Activated CD4-positive, alpha-beta T cell treated with anti-CD3 and anti-CD28 coated beads, Interleukin-2, amount 10 ng/mL, durations not matched to agents 24 days and 14 days (primary cell): ENCODE measurements at regions not wholly inside any gene's neighbourhood (a gene's known extent, or its start where the extent isn't known, plus 50 kb on each side); places are given as distances from the start of the nearest gene placed in this dataset.

Source experiments
- DNase-seq: peaks from one replicate; pipeline ENCODE4 v3.0.0; 2022
- H3K27ac Mint-ChIP-seq: one replicate; pipeline ENCODE4 v1.8.0; 2022; ENCODE audit warnings: mild to moderate bottlenecking, mixed read lengths
- H3K27me3 Mint-ChIP-seq: one replicate; pipeline ENCODE4 v1.8.0; 2022; ENCODE audit warnings: mixed read lengths
- H3K36me3 Mint-ChIP-seq: one replicate; pipeline ENCODE4 v1.8.0; 2022; ENCODE audit warnings: low read depth, mild to moderate bottlenecking, mixed read lengths
- H3K4me1 Mint-ChIP-seq: one replicate; pipeline ENCODE4 v1.8.0; 2021; ENCODE audit warnings: mixed read lengths
- H3K4me3 Mint-ChIP-seq: one replicate; pipeline ENCODE4 v1.8.0; 2022; ENCODE audit warnings: mild to moderate bottlenecking, moderate library complexity, mixed read lengths
- H3K9me3 Mint-ChIP-seq: one replicate; pipeline ENCODE4 v1.8.0; 2021; ENCODE audit warnings: mixed read lengths
- intact Hi-C: fragments of 100-400 bp; cut with micrococcal nuclease; formaldehyde crosslinking; loops from one replicate; pipeline ENCODE4 v1.15.1; 2023

GRCh38 chr4:85067342-85067741 lies 100.9 kb upstream of the WDFY3 start:
- H3K9me3 Mint-ChIP-seq: no peaks in the 10 kb centered on the region
- no peak overlapping the region for H3K27ac Mint-ChIP-seq

DNA sequence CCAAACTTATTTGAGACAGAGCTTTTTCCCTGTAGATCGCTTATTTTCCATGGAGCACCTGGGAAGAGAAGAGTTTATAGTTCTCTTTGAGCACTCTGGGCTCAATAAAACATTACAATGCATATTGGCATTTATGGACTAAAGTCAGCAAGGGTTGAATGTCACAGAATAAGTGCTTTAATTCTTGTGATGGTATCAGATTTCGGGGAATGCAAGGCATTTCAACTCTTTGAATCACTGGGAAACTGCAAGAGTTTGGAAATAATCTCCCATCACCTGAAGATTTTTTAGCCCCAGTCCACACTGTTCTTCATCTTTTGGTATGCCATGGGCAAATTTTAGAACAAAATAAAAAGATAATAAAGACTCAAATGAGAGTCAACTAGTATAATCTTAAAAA lies 111.5 kb upstream of the WDFY3 start:
- DNase-seq: no peak
- no peaks in the 10 kb centered on the region for H3K9me3 Mint-ChIP-seq
- no peaks in the 10 kb centered on the region for H3K4me1 Mint-ChIP-seq
- H3K27ac Mint-ChIP-seq: no peak overlapping the region
- H3K36me3 Mint-ChIP-seq: no peaks in the 10 kb centered on the region
- intact Hi-C loops: no loop called here
- no peaks in the 10 kb centered on the region for H3K27me3 Mint-ChIP-seq
- H3K4me3 Mint-ChIP-seq: no peak overlapping the region

More at GRCh38 chr4:85067342-85067741, 100.9 kb upstream of the WDFY3 start:
- no peak for DNase-seq
- intact Hi-C loops: no loop called here
- Mint-ChIP-seq H3K27me3 (no peaks in the 10 kb centered on the region), H3K4me1 (no peaks in the 10 kb centered on the region), H3K36me3 (no peaks in the 10 kb centered on the region), H3K4me3 (no peak overlapping the region)

DNA sequence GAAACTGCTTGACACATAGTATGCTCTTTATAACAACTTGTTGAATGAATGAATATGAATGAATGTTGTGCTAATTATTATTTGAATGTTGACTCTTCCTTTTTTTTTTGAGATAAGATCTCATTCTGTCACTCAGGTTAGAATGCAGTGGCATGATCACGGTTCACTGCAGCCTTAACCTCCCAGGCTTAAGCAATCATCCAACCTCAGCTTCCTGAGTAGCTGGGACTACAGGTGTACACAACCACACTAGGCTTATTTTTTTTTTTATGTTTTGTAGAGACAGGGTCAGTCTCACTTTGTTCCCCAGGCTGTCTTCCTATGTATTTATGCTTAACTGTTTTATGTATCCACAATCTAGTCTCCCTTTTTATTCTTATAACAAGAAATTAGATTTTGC lies 114.7 kb upstream of the WDFY3 start:
- no peak for DNase-seq
- Mint-ChIP-seq H3K36me3 (no peaks in the 10 kb centered on the region), H3K27ac (no peak overlapping the region), H3K27me3 (no peaks in the 10 kb centered on the region), H3K9me3 (no peaks in the 10 kb centered on the region), H3K4me3 (no peak overlapping the region), H3K4me1 (no peaks in the 10 kb centered on the region)
- intact Hi-C loops: loop anchor here (5.0 kb wide), 1 partner anchor 666 kb away; no protein-coding TSS in a partner anchor

DNA sequence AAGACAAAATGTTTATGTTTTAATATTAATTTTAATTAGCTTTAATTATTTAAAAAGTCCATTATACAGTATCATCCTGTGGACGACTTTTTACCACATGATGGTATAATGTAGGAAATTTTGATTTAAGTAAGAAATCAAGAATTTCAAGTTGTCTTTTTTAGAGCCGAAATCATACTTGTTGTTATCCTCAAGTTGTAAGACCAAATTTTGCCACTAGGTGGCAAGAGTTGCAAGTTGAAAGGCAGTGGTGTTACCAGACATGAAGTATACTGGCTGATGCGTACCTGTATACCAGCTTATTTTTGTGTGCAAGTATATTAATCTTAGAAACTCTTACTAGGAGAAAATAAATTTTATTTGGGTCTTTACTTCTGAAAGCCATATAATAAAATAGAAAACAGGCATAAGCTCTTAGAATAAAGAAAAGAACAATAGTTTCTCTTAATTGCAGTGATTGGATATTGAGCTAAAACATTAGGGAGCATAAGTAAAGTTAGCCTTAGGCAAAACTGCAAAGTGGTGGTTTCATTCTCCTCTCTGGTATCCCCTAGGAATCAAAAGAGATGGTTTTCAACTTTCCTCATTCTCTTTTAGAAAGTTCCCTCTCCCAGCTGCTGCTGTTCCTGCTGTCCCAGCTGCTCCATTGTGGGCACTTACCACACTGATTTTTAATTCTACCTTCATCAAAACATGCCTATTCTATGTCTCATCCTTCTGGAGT lies 118.0 kb upstream of the WDFY3 start:
- no peaks in the 10 kb centered on the region for H3K36me3 Mint-ChIP-seq
- H3K9me3 Mint-ChIP-seq: no peaks in the 10 kb centered on the region
- no peaks in the 10 kb centered on the region for H3K4me1 Mint-ChIP-seq
- intact Hi-C loops: loop anchor here (5.0 kb wide), 1 partner anchor 663 kb away; no protein-coding TSS in a partner anchor
- H3K27ac Mint-ChIP-seq: no peak overlapping the region
- H3K4me3 Mint-ChIP-seq: no peak overlapping the region
- DNase-seq: peak; percentile 77
- H3K27me3 Mint-ChIP-seq: no peaks in the 10 kb centered on the region

- Mint-ChIP-seq H3K36me3 (no peaks in the 10 kb centered on the region), H3K4me1 (no peaks in the 10 kb centered on the region), H3K27me3 (no peaks in the 10 kb centered on the region), H3K27ac (no peak overlapping the region), H3K9me3 (no peaks in the 10 kb centered on the region), H3K4me3 (no peak overlapping the region)
- intact Hi-C loops: no loop called here
- no peak for DNase-seq
Observed at GRCh38 chr4:85086721-85087120, 120.2 kb upstream of the WDFY3 start.

DNA sequence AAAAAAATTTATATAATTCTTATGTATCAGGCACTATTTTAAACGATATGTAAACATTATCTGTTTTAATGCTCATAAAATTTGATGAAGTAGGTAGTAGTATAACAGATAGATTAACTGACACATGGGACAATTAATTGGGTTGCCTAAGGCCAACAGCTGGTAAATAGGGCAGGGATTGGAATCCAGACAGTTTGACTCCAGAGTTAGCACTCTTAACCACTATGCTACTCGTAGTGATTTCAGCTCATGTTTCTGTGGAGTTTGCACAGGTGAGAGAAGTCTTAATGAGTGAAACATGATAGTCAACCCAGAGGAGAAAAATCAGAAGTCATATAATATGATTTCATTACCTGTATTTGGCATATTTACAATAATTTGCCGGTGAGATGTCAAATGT lies 126.0 kb upstream of the WDFY3 start:
- Mint-ChIP-seq H3K27me3 (no peaks in the 10 kb centered on the region), H3K36me3 (no peaks in the 10 kb centered on the region), H3K4me1 (no peaks in the 10 kb centered on the region), H3K4me3 (no peak overlapping the region), H3K27ac (no peak overlapping the region), H3K9me3 (peaks cover 2% of the 10 kb centered on the region)
- intact Hi-C loops: no loop called here
- DNase-seq: no peak

DNA sequence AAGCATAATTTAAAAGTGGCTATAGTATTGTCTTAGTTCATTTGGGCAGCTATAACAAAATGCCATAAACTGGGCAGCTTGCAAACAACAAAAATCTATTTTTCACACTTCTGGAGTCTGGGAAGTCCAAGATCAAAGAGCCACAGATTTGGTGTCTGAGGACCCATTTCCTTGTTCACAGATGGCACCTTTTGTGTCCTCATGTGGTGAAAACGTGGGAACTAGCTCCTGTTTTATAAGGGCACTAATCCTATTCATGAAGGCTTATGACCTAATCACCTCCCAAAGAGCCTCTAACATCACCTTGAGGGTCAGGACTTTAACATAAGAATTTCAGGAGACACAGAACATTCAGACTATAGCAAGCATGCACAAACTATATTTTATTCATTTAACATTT lies 126.5 kb upstream of the WDFY3 start:
- Mint-ChIP-seq H3K4me1 (no peaks in the 10 kb centered on the region), H3K36me3 (no peaks in the 10 kb centered on the region), H3K4me3 (no peak overlapping the region), H3K27me3 (no peaks in the 10 kb centered on the region), H3K9me3 (peaks cover 3% of the 10 kb centered on the region), H3K27ac (no peak overlapping the region)
- intact Hi-C loops: no loop called here
- no peak for DNase-seq

DNA sequence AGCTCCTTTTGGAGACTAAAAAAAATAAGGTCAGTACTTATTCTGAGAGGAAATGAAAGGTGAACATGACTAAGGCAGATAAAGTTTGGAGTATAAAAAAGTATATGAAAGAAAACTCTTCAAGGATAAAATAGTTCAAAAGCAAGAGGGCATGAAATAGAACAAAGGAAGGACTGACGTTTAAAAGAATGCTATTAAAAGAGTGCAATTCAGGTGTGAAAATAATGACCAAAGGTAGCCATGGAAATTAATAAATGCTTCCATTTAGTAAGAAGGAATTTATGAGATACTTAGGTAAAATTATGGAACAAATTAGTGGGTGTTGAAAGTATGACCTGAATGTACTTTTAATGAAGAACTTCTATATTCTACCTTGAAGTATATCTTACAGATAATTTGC lies 128.2 kb upstream of the WDFY3 start:
- intact Hi-C loops: no loop called here
- no peaks in the 10 kb centered on the region for H3K27me3 Mint-ChIP-seq
- H3K4me1 Mint-ChIP-seq: no peaks in the 10 kb centered on the region
- H3K4me3 Mint-ChIP-seq: no peak overlapping the region
- no peak overlapping the region for H3K27ac Mint-ChIP-seq
- peaks cover 3% of the 10 kb centered on the region for H3K9me3 Mint-ChIP-seq
- H3K36me3 Mint-ChIP-seq: no peaks in the 10 kb centered on the region
- no peak for DNase-seq

GRCh38 chr4:85102606-85103005 lies 136.1 kb upstream of the WDFY3 start:
- H3K36me3 Mint-ChIP-seq: no peaks in the 10 kb centered on the region
- intact Hi-C loops: no loop called here
- H3K27ac Mint-ChIP-seq: no peak overlapping the region
- peaks cover under 1% of the 10 kb centered on the region for H3K9me3 Mint-ChIP-seq
- DNase-seq: no peak
- H3K4me3 Mint-ChIP-seq: no peak overlapping the region
- no peaks in the 10 kb centered on the region for H3K27me3 Mint-ChIP-seq
- H3K4me1 Mint-ChIP-seq: no peaks in the 10 kb centered on the region

DNA sequence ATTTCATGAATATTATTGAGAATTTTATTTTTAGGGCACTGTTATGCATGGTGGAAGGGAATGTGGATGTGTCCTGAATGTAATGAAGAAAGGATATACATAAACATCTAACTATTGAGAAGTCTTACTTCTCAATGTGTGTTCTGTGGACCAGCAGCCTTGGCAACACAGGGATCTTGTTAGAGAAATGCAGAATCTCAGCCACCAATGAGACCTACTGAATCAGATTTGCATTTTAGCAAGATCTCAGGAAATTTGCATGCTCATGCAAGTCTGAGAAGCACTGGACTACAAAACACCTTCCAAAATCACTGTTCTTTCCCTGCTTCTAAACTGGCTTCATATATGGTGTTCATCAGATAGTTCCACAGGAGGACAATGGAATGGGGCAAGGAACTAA lies 139.7 kb upstream of the WDFY3 start:
- Mint-ChIP-seq H3K4me3 (no peak overlapping the region), H3K27me3 (no peaks in the 10 kb centered on the region), H3K36me3 (no peaks in the 10 kb centered on the region), H3K4me1 (no peaks in the 10 kb centered on the region), H3K9me3 (no peaks in the 10 kb centered on the region), H3K27ac (no peak overlapping the region)
- DNase-seq: no peak
- intact Hi-C loops: no loop called here

DNA sequence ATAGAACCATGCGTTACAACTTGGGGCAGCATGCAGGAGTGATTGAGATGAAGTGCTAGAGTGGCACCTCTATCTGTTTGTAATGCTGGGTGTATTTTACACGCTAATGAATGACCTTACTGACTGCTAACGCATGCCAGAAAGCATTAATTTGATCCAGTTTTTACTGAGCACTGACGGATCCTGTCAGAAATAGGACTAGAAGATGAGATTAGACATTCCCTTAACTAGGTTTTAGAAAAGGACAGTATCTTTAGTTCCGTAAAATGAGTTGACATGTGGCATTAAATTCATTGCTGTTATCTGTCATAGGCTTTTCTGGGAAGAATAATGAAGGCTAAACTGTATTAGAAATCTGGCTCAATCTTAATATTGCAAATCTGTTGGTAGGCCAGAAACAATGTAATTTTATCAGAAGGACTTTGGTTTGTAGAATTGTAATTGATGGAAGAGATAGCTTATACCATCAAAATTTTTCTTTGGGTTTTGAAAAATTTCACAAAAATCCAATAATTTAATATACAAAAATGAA lies 140.4 kb upstream of the WDFY3 start:
- intact Hi-C loops: no loop called here
- no peaks in the 10 kb centered on the region for H3K9me3 Mint-ChIP-seq
- H3K27me3 Mint-ChIP-seq: no peaks in the 10 kb centered on the region
- H3K36me3 Mint-ChIP-seq: no peaks in the 10 kb centered on the region
- H3K4me3 Mint-ChIP-seq: no peak overlapping the region
- DNase-seq: no peak
- H3K27ac Mint-ChIP-seq: no peak overlapping the region
- no peaks in the 10 kb centered on the region for H3K4me1 Mint-ChIP-seq

GRCh38 chr4:85107553-85107952 lies 141.1 kb upstream of the WDFY3 start:
- no peaks in the 10 kb centered on the region for H3K27me3 Mint-ChIP-seq
- no peaks in the 10 kb centered on the region for H3K9me3 Mint-ChIP-seq
- intact Hi-C loops: no loop called here
- DNase-seq: no peak
- no peaks in the 10 kb centered on the region for H3K4me1 Mint-ChIP-seq
- no peaks in the 10 kb centered on the region for H3K36me3 Mint-ChIP-seq
- H3K4me3 Mint-ChIP-seq: no peak overlapping the region
- H3K27ac Mint-ChIP-seq: no peak overlapping the region

GRCh38 chr4:85113706-85114105 lies 147.2 kb upstream of the WDFY3 start:
- Mint-ChIP-seq H3K4me3 (no peak overlapping the region), H3K27ac (no peak overlapping the region), H3K36me3 (no peaks in the 10 kb centered on the region), H3K9me3 (no peaks in the 10 kb centered on the region), H3K27me3 (no peaks in the 10 kb centered on the region), H3K4me1 (no peaks in the 10 kb centered on the region)
- intact Hi-C loops: no loop called here
- no peak for DNase-seq

GRCh38 chr4:85114526-85114925 lies 148.0 kb upstream of the WDFY3 start:
- no peak overlapping the region for H3K27ac Mint-ChIP-seq
- H3K4me3 Mint-ChIP-seq: no peak overlapping the region
- no peak for DNase-seq
- intact Hi-C loops: no loop called here
- H3K4me1 Mint-ChIP-seq: no peaks in the 10 kb centered on the region
- no peaks in the 10 kb centered on the region for H3K27me3 Mint-ChIP-seq
- H3K9me3 Mint-ChIP-seq: no peaks in the 10 kb centered on the region
- no peaks in the 10 kb centered on the region for H3K36me3 Mint-ChIP-seq

DNA sequence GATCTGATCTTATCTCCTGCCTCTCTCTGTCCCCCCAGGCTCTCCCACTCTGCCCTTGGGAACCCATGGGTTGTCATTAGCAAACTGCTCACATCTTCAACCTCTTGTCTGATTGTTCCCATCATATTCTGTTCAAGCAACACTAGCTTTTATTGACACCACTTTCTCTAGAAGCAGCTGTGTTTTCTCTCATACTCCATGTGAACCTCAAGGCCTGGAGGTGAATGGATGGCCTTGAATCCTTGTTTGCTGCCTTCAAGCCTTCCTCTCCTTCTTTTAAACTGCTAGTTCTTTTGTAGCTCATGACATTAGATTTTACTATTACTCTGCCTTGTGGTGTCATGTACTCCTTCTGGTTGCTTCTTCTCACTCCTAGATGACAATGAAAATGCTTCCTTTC lies 149.5 kb upstream of the WDFY3 start:
- H3K36me3 Mint-ChIP-seq: no peaks in the 10 kb centered on the region
- intact Hi-C loops: no loop called here
- no peaks in the 10 kb centered on the region for H3K27me3 Mint-ChIP-seq
- no peaks in the 10 kb centered on the region for H3K9me3 Mint-ChIP-seq
- H3K4me3 Mint-ChIP-seq: no peak overlapping the region
- no peak overlapping the region for H3K27ac Mint-ChIP-seq
- DNase-seq: no peak
- H3K4me1 Mint-ChIP-seq: no peaks in the 10 kb centered on the region
